ENCODE measurements at regions not wholly inside any gene's neighbourhood (a gene's known extent, or its start where the extent isn't known, plus 50 kb on each side); places are given as distances from the start of the nearest gene placed in this dataset.

DNA sequence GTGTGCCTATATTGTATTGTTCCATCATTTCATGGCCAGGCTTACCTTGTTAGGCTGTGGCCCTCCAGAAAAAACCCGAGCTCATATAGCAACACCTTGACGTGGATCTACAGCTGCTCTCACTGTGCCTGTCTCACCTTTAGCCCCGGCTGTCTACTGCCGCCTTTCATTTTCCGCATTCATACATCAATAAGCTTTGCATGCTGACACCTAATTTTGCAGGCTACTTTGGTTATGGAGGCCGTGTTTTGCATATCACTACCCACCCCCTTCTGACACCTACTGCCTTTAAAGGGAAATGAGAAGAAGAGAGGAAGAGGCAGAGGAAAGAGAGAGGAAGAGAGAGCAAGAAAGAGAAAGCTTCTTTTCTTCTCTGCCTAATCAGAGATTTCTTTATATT lies 702.9 kb downstream of the BCL11A start:
- H2AK5ac ChIP-seq (ENCODE audit: low read length): no peak overlapping the region
- H2BK120ac ChIP-seq (ENCODE audit: low read depth, low read length): no peak overlapping the region
- H3K18ac ChIP-seq (ENCODE audit: low read length): no peak overlapping the region
- H3K36me3 ChIP-seq (ENCODE audit: control insufficient read depth, insufficient read depth, low read length): no peaks in the 10 kb centered on the region
- H3K4ac ChIP-seq (ENCODE audit: low read depth, low read length): no peak overlapping the region
- no peaks in the 10 kb centered on the region for H3K79me1 ChIP-seq (ENCODE audit: low read length)
- no peak overlapping the region for H3K9ac ChIP-seq (ENCODE audit: low read length)
- no peak for DNase-seq
- H3K27me3 ChIP-seq (ENCODE audit: insufficient read depth, low read length, poor library complexity): no peaks in the 10 kb centered on the region
- no peaks in the 10 kb centered on the region for H3K4me1 ChIP-seq (ENCODE audit: control insufficient read depth, low read depth, low read length)
- no peak overlapping the region for H3K4me3 ChIP-seq (ENCODE audit: low read length)
- WGBS (ENCODE audit: extremely low coverage, insufficient coverage, low lambda C conversion rate): no CpG with 5 or more reads among the region's 6 CpGs
- no peaks in the 10 kb centered on the region for H3K79me2 ChIP-seq (ENCODE audit: control insufficient read depth, insufficient read depth, low read length)
- no peak overlapping the region for H3K4me2 ChIP-seq (ENCODE audit: low read length)
- H4K8ac ChIP-seq (ENCODE audit: low read depth, low read length): no peak overlapping the region
- H2BK15ac ChIP-seq (replicated peaks; ENCODE audit: low read depth): no peak overlapping the region
- H3K27ac ChIP-seq (ENCODE audit: low read depth, low read length): no peak overlapping the region
- no peak overlapping the region for H4K5ac ChIP-seq (ENCODE audit: low read length)
- no peak overlapping the region for H2BK5ac ChIP-seq (ENCODE audit: low read length)
- no peak overlapping the region for H3K23ac ChIP-seq (ENCODE audit: low read length)
- no peak overlapping the region for H3K56ac ChIP-seq (ENCODE audit: low read length)

DNA sequence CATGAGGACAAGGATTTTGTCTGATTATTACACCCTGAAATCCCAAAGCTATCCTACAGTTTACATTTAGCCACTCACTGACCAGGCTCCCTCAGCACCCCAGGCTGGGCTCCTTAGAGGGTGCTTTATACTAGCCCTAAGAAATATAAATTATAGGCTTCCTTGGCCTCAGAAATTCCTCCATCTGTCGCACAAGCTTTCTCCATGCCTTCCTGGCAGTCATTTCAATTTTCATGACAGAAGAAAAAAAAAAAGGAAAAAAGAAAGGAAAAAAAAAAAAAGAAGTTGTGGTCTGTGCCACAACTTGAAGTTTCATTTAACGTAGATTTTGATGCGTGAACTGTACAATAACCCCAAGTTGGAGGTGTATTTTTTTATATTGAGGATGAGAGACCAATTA lies 719.5 kb downstream of the BCL11A start:
- no peak for DNase-seq

DNA sequence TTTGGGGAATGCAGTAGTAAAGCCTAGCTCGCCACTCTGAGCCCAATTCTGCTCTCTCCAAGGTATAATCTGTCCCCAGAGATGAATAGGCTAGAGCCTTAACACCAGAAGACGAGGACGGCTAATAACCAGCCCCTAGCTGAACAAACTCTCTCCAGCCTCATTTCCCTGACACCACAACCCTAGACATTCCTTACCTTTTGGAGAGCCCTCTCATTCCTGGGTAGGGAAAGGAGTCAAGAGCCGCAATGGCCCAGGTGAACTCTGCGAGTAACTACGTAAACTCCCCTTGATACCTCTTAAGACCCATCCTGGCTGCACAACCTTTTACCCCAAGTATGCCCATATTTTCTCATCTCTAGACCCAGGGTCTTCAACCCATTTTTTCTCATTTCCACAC lies 722.9 kb downstream of the BCL11A start:
- H3K23ac ChIP-seq (ENCODE audit: low read length): no peak overlapping the region
- no peaks in the 10 kb centered on the region for H3K79me2 ChIP-seq (ENCODE audit: control insufficient read depth, insufficient read depth, low read length)
- no peak overlapping the region for H2BK15ac ChIP-seq (replicated peaks; ENCODE audit: low read depth)
- H3K18ac ChIP-seq (ENCODE audit: low read length): no peak overlapping the region
- no peak for DNase-seq
- no peak overlapping the region for H3K27ac ChIP-seq (ENCODE audit: low read depth, low read length)
- no peaks in the 10 kb centered on the region for H3K36me3 ChIP-seq (ENCODE audit: control insufficient read depth, insufficient read depth, low read length)
- no peak overlapping the region for H2AK5ac ChIP-seq (ENCODE audit: low read length)
- no peak overlapping the region for H3K9ac ChIP-seq (ENCODE audit: low read length)
- no peak overlapping the region for H3K4me3 ChIP-seq (ENCODE audit: low read length)
- H3K4ac ChIP-seq (ENCODE audit: low read depth, low read length): no peak overlapping the region
- no peak overlapping the region for H3K56ac ChIP-seq (ENCODE audit: low read length)
- no peak overlapping the region for H2BK120ac ChIP-seq (ENCODE audit: low read depth, low read length)
- no peak overlapping the region for H2BK5ac ChIP-seq (ENCODE audit: low read length)
- no peaks in the 10 kb centered on the region for H3K4me1 ChIP-seq (ENCODE audit: control insufficient read depth, low read depth, low read length)
- H3K79me1 ChIP-seq (ENCODE audit: low read length): no peaks in the 10 kb centered on the region
- WGBS (ENCODE audit: extremely low coverage, insufficient coverage, low lambda C conversion rate): no CpG with 5 or more reads among the region's 6 CpGs
- H4K8ac ChIP-seq (ENCODE audit: low read depth, low read length): no peak overlapping the region
- no peaks in the 10 kb centered on the region for H3K27me3 ChIP-seq (ENCODE audit: insufficient read depth, low read length, poor library complexity)
- no peak overlapping the region for H4K5ac ChIP-seq (ENCODE audit: low read length)
- H3K4me2 ChIP-seq (ENCODE audit: low read length): no peak overlapping the region

More for the DNA sequence above, 719.5 kb downstream of the BCL11A start:
- Histone ChIP-seq H3K4me2 (ENCODE audit: low read length) (no peak overlapping the region), H2BK120ac (ENCODE audit: low read depth, low read length) (no peak overlapping the region), H3K56ac (ENCODE audit: low read length) (no peak overlapping the region), H3K27me3 (ENCODE audit: insufficient read depth, low read length, poor library complexity) (no peaks in the 10 kb centered on the region), H2BK5ac (ENCODE audit: low read length) (no peak overlapping the region), H4K5ac (ENCODE audit: low read length) (no peak overlapping the region), H2AK5ac (ENCODE audit: low read length) (no peak overlapping the region), H3K4ac (ENCODE audit: low read depth, low read length) (no peak overlapping the region), H3K79me2 (ENCODE audit: control insufficient read depth, insufficient read depth, low read length) (no peaks in the 10 kb centered on the region), H4K8ac (ENCODE audit: low read depth, low read length) (no peak overlapping the region), H3K4me1 (ENCODE audit: control insufficient read depth, low read depth, low read length) (no peaks in the 10 kb centered on the region), H3K4me3 (ENCODE audit: low read length) (no peak overlapping the region), H2BK15ac (replicated peaks; ENCODE audit: low read depth) (no peak overlapping the region), H3K18ac (ENCODE audit: low read length) (no peak overlapping the region), H3K36me3 (ENCODE audit: control insufficient read depth, insufficient read depth, low read length) (no peaks in the 10 kb centered on the region), H3K9ac (ENCODE audit: low read length) (no peak overlapping the region), H3K23ac (ENCODE audit: low read length) (no peak overlapping the region), H3K27ac (ENCODE audit: low read depth, low read length) (no peak overlapping the region), H3K79me1 (ENCODE audit: low read length) (no peaks in the 10 kb centered on the region)
- no CpG with 5 or more reads among the region's 3 CpGs for WGBS (ENCODE audit: extremely low coverage, insufficient coverage, low lambda C conversion rate)

DNA sequence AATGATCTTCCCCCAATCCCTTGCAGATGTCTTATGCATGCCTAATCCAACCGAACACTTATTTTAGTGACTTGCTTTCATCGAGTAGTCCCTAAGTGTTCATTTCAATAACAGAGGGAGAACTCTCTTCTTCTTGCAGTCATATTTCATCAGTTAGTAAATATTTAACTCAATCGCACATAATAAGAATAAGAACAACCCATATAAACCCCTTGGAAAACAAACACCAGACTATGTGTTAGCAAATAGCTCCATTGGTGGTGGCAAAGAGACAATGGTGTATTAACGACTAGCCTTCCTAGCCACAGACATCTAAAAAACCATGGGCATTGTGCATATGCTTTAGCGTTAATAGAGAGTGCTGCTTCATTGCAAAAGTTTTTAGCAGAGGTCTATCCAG lies 725.8 kb downstream of the BCL11A start:
- H3K79me1 ChIP-seq (ENCODE audit: low read length): no peaks in the 10 kb centered on the region
- no peak overlapping the region for H3K9ac ChIP-seq (ENCODE audit: low read length)
- H3K4me1 ChIP-seq (ENCODE audit: control insufficient read depth, low read depth, low read length): no peaks in the 10 kb centered on the region
- DNase-seq: no peak
- no peak overlapping the region for H3K4me3 ChIP-seq (ENCODE audit: low read length)
- no peak overlapping the region for H4K8ac ChIP-seq (ENCODE audit: low read depth, low read length)
- H3K18ac ChIP-seq (ENCODE audit: low read length): no peak overlapping the region
- no peaks in the 10 kb centered on the region for H3K27me3 ChIP-seq (ENCODE audit: insufficient read depth, low read length, poor library complexity)
- H3K36me3 ChIP-seq (ENCODE audit: control insufficient read depth, insufficient read depth, low read length): no peaks in the 10 kb centered on the region
- WGBS (ENCODE audit: extremely low coverage, insufficient coverage, low lambda C conversion rate): no CpG with 5 or more reads among the region's 5 CpGs
- H3K4me2 ChIP-seq (ENCODE audit: low read length): no peak overlapping the region
- no peak overlapping the region for H3K56ac ChIP-seq (ENCODE audit: low read length)
- no peak overlapping the region for H2AK5ac ChIP-seq (ENCODE audit: low read length)
- H2BK15ac ChIP-seq (replicated peaks; ENCODE audit: low read depth): no peak overlapping the region
- H2BK5ac ChIP-seq (ENCODE audit: low read length): no peak overlapping the region
- no peak overlapping the region for H2BK120ac ChIP-seq (ENCODE audit: low read depth, low read length)
- H3K79me2 ChIP-seq (ENCODE audit: control insufficient read depth, insufficient read depth, low read length): no peaks in the 10 kb centered on the region
- H3K27ac ChIP-seq (ENCODE audit: low read depth, low read length): no peak overlapping the region
- no peak overlapping the region for H4K5ac ChIP-seq (ENCODE audit: low read length)
- no peak overlapping the region for H3K4ac ChIP-seq (ENCODE audit: low read depth, low read length)
- H3K23ac ChIP-seq (ENCODE audit: low read length): no peak overlapping the region

DNA sequence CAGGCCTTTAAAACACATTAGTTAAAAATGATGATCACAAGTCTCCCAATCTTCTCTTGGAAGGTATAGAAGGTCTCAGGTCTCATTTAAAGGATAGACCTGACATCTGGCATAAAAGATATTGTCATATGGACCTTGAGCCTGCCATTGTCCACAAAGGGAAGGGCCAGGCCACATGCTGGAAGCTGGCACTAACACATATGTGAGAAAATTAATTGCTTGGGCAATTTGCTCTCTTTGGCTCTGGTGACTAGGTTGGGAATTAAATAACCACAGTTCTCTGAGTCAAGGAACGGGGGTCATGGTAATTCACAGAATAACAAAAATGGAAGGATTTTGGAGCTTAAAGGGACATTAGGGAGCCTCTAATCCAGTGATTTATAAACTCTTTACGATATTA lies 727.3 kb downstream of the BCL11A start:
- Histone ChIP-seq H2BK5ac (ENCODE audit: low read length) (no peak overlapping the region), H2BK15ac (replicated peaks; ENCODE audit: low read depth) (no peak overlapping the region), H3K27ac (ENCODE audit: low read depth, low read length) (no peak overlapping the region), H3K23ac (ENCODE audit: low read length) (no peak overlapping the region), H3K4me2 (ENCODE audit: low read length) (no peak overlapping the region), H3K79me1 (ENCODE audit: low read length) (no peaks in the 10 kb centered on the region), H3K4me3 (ENCODE audit: low read length) (no peak overlapping the region), H3K4ac (ENCODE audit: low read depth, low read length) (no peak overlapping the region), H4K5ac (ENCODE audit: low read length) (no peak overlapping the region), H3K79me2 (ENCODE audit: control insufficient read depth, insufficient read depth, low read length) (no peaks in the 10 kb centered on the region), H3K4me1 (ENCODE audit: control insufficient read depth, low read depth, low read length) (no peaks in the 10 kb centered on the region), H3K36me3 (ENCODE audit: control insufficient read depth, insufficient read depth, low read length) (no peaks in the 10 kb centered on the region), H3K56ac (ENCODE audit: low read length) (no peak overlapping the region), H2AK5ac (ENCODE audit: low read length) (no peak overlapping the region), H2BK120ac (ENCODE audit: low read depth, low read length) (no peak overlapping the region), H4K8ac (ENCODE audit: low read depth, low read length) (no peak overlapping the region), H3K27me3 (ENCODE audit: insufficient read depth, low read length, poor library complexity) (no peaks in the 10 kb centered on the region), H3K9ac (ENCODE audit: low read length) (no peak overlapping the region), H3K18ac (ENCODE audit: low read length) (no peak overlapping the region)
- no peak for DNase-seq
- 100% methylated on average over 1 of the region's 2 CpGs for WGBS (ENCODE audit: extremely low coverage, insufficient coverage, low lambda C conversion rate)

DNA sequence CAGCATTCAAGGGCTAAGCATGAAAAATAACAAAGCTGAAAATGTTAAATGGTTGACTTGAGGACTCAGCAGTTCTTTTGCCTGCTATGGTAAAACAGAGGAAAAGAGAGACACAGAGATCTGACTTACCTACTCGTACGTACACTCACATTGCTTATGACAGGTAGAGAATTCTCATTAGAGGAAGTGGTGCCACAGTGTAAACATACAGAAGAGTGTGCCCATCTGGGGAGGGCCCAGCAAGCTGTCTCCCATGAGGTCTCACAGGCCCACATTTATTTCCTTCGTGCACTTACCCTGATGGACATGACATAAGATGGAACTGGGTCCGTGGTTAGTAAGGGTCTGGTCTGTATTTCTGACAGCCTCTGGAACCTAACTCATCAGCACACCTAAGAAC lies 729.1 kb downstream of the BCL11A start:
- H4K5ac ChIP-seq (ENCODE audit: low read length): no peak overlapping the region
- no peak overlapping the region for H3K23ac ChIP-seq (ENCODE audit: low read length)
- H3K56ac ChIP-seq (ENCODE audit: low read length): no peak overlapping the region
- no peak overlapping the region for H3K4me2 ChIP-seq (ENCODE audit: low read length)
- H3K4me1 ChIP-seq (ENCODE audit: control insufficient read depth, low read depth, low read length): no peaks in the 10 kb centered on the region
- H2BK120ac ChIP-seq (ENCODE audit: low read depth, low read length): no peak overlapping the region
- H4K8ac ChIP-seq (ENCODE audit: low read depth, low read length): no peak overlapping the region
- no peaks in the 10 kb centered on the region for H3K27me3 ChIP-seq (ENCODE audit: insufficient read depth, low read length, poor library complexity)
- no peak for DNase-seq
- H3K4ac ChIP-seq (ENCODE audit: low read depth, low read length): no peak overlapping the region
- H3K36me3 ChIP-seq (ENCODE audit: control insufficient read depth, insufficient read depth, low read length): no peaks in the 10 kb centered on the region
- H3K4me3 ChIP-seq (ENCODE audit: low read length): no peak overlapping the region
- H3K18ac ChIP-seq (ENCODE audit: low read length): no peak overlapping the region
- H3K9ac ChIP-seq (ENCODE audit: low read length): no peak overlapping the region
- H2AK5ac ChIP-seq (ENCODE audit: low read length): no peak overlapping the region
- no peaks in the 10 kb centered on the region for H3K79me1 ChIP-seq (ENCODE audit: low read length)
- H2BK15ac ChIP-seq (replicated peaks; ENCODE audit: low read depth): no peak overlapping the region
- H3K27ac ChIP-seq (ENCODE audit: low read depth, low read length): no peak overlapping the region
- H2BK5ac ChIP-seq (ENCODE audit: low read length): no peak overlapping the region
- H3K79me2 ChIP-seq (ENCODE audit: control insufficient read depth, insufficient read depth, low read length): no peaks in the 10 kb centered on the region
- WGBS (ENCODE audit: extremely low coverage, insufficient coverage, low lambda C conversion rate): no CpG with 5 or more reads among the region's 4 CpGs

All from mesendoderm (in vitro differentiated cells).